ENCODE measurements at regions not wholly inside any gene's neighbourhood (a gene's known extent, or its start where the extent isn't known, plus 50 kb on each side); places are given as distances from the start of the nearest gene placed in this dataset.

GRCh38 chr17:65442250-65442649 lies 119.2 kb downstream of the AXIN2 start (continued):
- TF ChIP-seq NKRF (IDR thresholded peaks at IDR 0.05; ENCODE audit: borderline replicate concordance) (no peak), SRSF9 (IDR thresholded peaks at IDR 0.05; ENCODE audit: borderline replicate concordance, low read depth, low read length) (no peak), ZZZ3 (IDR thresholded peaks at IDR 0.05) (no peak), MLLT1 (IDR thresholded peaks at IDR 0.05) (no peak), ARID4B (CRISPR knock-in tag; IDR thresholded peaks at IDR 0.05) (no peak), HDAC8 (tag; IDR thresholded peaks at IDR 0.05) (no peak)
